SU-DHL-6 (cell line): ENCODE measurements at regions not wholly inside any gene's neighbourhood (a gene's known extent, or its start where the extent isn't known, plus 50 kb on each side); places are given as distances from the start of the nearest gene placed in this dataset.

Source experiments
- H2AFZ ChIP-seq: fragments of 200-600 bp; sonication (generic); 2 replicates; pipeline ENCODE4 v1.6.1; 2014; ENCODE audit warnings: low read depth, mild to moderate bottlenecking, moderate library complexity, mixed read lengths, antibody characterized with exemption, low read length; ENCODE audit not compliant: severe bottlenecking
- H3F3A ChIP-seq: fragments of 200-600 bp; shearing (Covaris generic); 2 replicates; pipeline ENCODE4 v1.6.0; 2016; ENCODE audit warnings: antibody characterized with exemption, mild to moderate bottlenecking; ENCODE audit not compliant: insufficient read depth
- H3K27ac ChIP-seq: fragments of 200-600 bp; sonication (generic); 2 replicates; pipeline ENCODE4 v1.5.1; 2016; ENCODE audit warnings: low read depth, mild to moderate bottlenecking, low read length, moderate library complexity, mixed read lengths
- H3K27me3 ChIP-seq: fragments of 200-600 bp; sonication (generic), shearing (Covaris generic); 2 replicates; pipeline ENCODE4 v1.6.0; 2014; ENCODE audit warnings: mild to moderate bottlenecking, low read length
- H3K36me3 ChIP-seq: fragments of 200-600 bp; sonication (generic); 2 replicates; pipeline ENCODE4 v1.6.1; 2014; ENCODE audit warnings: mild to moderate bottlenecking, low read length, mixed read lengths
- H3K4me2 ChIP-seq: fragments of 300-600, 200-600 bp; shearing (Covaris generic), sonication (generic); 2 replicates; pipeline ENCODE4 v1.6.0; 2014; ENCODE audit warnings: low read length, low read depth, mild to moderate bottlenecking; ENCODE audit not compliant: poor library complexity, severe bottlenecking
- H3K4me3 ChIP-seq: fragments of 200-600 bp; sonication (generic); 2 replicates; pipeline ENCODE4 v1.5.1; 2014; ENCODE audit warnings: antibody characterized with exemption, low read length, mild to moderate bottlenecking, mixed read lengths; ENCODE audit not compliant: insufficient read depth, poor library complexity, severe bottlenecking
- H3K79me2 ChIP-seq: fragments of 200-600 bp; sonication (generic); 2 replicates; pipeline ENCODE4 v1.6.1; 2014; ENCODE audit warnings: mild to moderate bottlenecking, low read length, moderate library complexity; ENCODE audit not compliant: insufficient read depth
- H3K9ac ChIP-seq: fragments of 200-600 bp; sonication (generic); 2 replicates; pipeline ENCODE4 v1.7.0; 2014; ENCODE audit warnings: mild to moderate bottlenecking, low read length
- H3K9me2 ChIP-seq: fragments of 200-600 bp; sonication (generic); replicated peaks from 2 replicates; pipeline ENCODE4 v1.6.1; 2014; ENCODE audit warnings: low read length; ENCODE audit not compliant: insufficient read depth
- H3K9me3 ChIP-seq: fragments of 200-600 bp; sonication (generic); 2 replicates; pipeline ENCODE4 v1.6.1; 2014; ENCODE audit warnings: low read length, mixed read lengths; ENCODE audit not compliant: insufficient read depth
- H4K20me1 ChIP-seq: fragments of 200-600 bp; sonication (generic); 2 replicates; pipeline ENCODE4 v1.6.1; 2014; ENCODE audit warnings: low read depth, mild to moderate bottlenecking, antibody characterized with exemption, low read length, moderate library complexity, mixed read lengths
- CTCF ChIP-seq: fragments of 200-600 bp; sonication (generic); IDR thresholded peaks from one replicate; pipeline ENCODE4 v1.5.1; 2017; ENCODE audit warnings: antibody characterized with exemption, mild to moderate bottlenecking, low read length, moderate library complexity; ENCODE audit not compliant: insufficient read depth, poor library complexity, severe bottlenecking
- EZH2phosphoT487 ChIP-seq: fragments of 200-600 bp; sonication (generic), shearing (Covaris generic); conservative IDR thresholded peaks from 2 replicates; pipeline ENCODE4 v1.6.1; 2018; ENCODE audit warnings: mild to moderate bottlenecking, antibody characterized with exemption, low read length, moderate library complexity, mixed read lengths

GRCh38 chr1:67530071-67530470 lies 99.9 kb upstream of the SERBP1 start:
- Histone ChIP-seq H3K36me3 (no peaks in the 10 kb centered on the region), H3K4me3 (no peak overlapping the region), H3F3A (no peaks in the 10 kb centered on the region), H3K9me2 (no peaks in the 10 kb centered on the region), H3K27ac (no peak overlapping the region), H2AFZ (no peak overlapping the region), H3K9ac (no peak overlapping the region), H3K27me3 (no peaks in the 10 kb centered on the region), H4K20me1 (no peaks in the 10 kb centered on the region), H3K79me2 (no peaks in the 10 kb centered on the region), H3K9me3 (no peaks in the 10 kb centered on the region), H3K4me2 (no peak overlapping the region)
- TF ChIP-seq CTCF (no peak), EZH2phosphoT487 (no peak)

- H3K9me3 ChIP-seq, result no peaks in the 10 kb centered on the region
- no peaks in the 10 kb centered on the region for H4K20me1 ChIP-seq
- H3K36me3 ChIP-seq, result no peaks in the 10 kb centered on the region
- H3F3A ChIP-seq, result no peaks in the 10 kb centered on the region
- no peak overlapping the region for H2AFZ ChIP-seq
- no peak overlapping the region for H3K9ac ChIP-seq
- no peaks in the 10 kb centered on the region for H3K79me2 ChIP-seq
- no peaks in the 10 kb centered on the region for H3K9me2 ChIP-seq
- H3K4me3 ChIP-seq, result no peak overlapping the region
- no peak overlapping the region for H3K27ac ChIP-seq
- no peak overlapping the region for H3K4me2 ChIP-seq
- TF ChIP-seq CTCF, result peak; percentile 36
- no peak for TF ChIP-seq EZH2phosphoT487
- H3K27me3 ChIP-seq, result no peaks in the 10 kb centered on the region
Measured at GRCh38 chr1:67532452-67533216, 102.4 kb upstream of the SERBP1 start.

GRCh38 chr1:67534627-67535065 lies 104.4 kb upstream of the SERBP1 start:
- H3K9me3 ChIP-seq, result no peaks in the 10 kb centered on the region

More at GRCh38 chr1:67534627-67535065, 104.4 kb upstream of the SERBP1 start:
- Histone ChIP-seq H3K9me2 (no peaks in the 10 kb centered on the region), H3K27me3 (no peaks in the 10 kb centered on the region), H3K36me3 (no peaks in the 10 kb centered on the region), H3F3A (no peaks in the 10 kb centered on the region), H2AFZ (no peak overlapping the region), H3K9ac (no peak overlapping the region), H3K27ac (no peak overlapping the region), H4K20me1 (no peaks in the 10 kb centered on the region), H3K79me2 (no peaks in the 10 kb centered on the region), H3K4me3 (no peak overlapping the region), H3K4me2 (no peak overlapping the region)
- no peak for TF ChIP-seq CTCF
- no peak for TF ChIP-seq EZH2phosphoT487
